Right atrium auricular region (tissue), 2 donors: ENCODE measurements at regions not wholly inside any gene's neighbourhood (a gene's known extent, or its start where the extent isn't known, plus 50 kb on each side); places are given as distances from the start of the nearest gene placed in this dataset.

Experiments
- DNase-seq: peaks from one replicate; pipeline ENCODE4 v3.0.0-alpha.2; 2019; ENCODE audit warnings: low spot score
- H3K27ac ChIP-seq, 2 donors: fragments of 200-600 bp; sonication (generic); 1 replicate in 1 of 2; 2 replicates in 1 of 2; pipeline ENCODE4 v1.5.1; 2016 to 2019
- H3K27me3 ChIP-seq, 2 donors: fragments of 200-600 bp; sonication (generic); one replicate each; pipeline versions ENCODE4 v1.5.1 to v1.6.0; 2017 to 2019
- H3K36me3 ChIP-seq: fragments of 200-600 bp; sonication (generic); one replicate; pipeline ENCODE4 v1.5.1; 2016
- H3K4me1 ChIP-seq, 2 donors: fragments of 200-600 bp; sonication (generic); one replicate each; pipeline versions ENCODE4 v1.5.1 to v1.6.0; 2017 to 2019
- H3K4me3 ChIP-seq, 2 donors: fragments of 200-600 bp; sonication (generic); 1 replicate in 1 of 2; 2 replicates in 1 of 2; pipeline ENCODE4 v1.5.1; 2017 to 2019; ENCODE audit warnings: mild to moderate bottlenecking in 1 of 2, moderate library complexity in 1 of 2
- H3K9me3 ChIP-seq, 2 donors: fragments of 200-600 bp; sonication (generic); one replicate each; pipeline ENCODE4 v1.5.1; 2019
- CTCF ChIP-seq, 2 donors: fragments of 200-600 bp; sonication (generic); IDR thresholded peaks; one replicate each; pipeline ENCODE4 v1.5.1; 2019; ENCODE audit warnings: antibody characterized with exemption in 2 of 2

GRCh38 chr4:123836851-123837595, 440.4 kb downstream of the SPRY1 start:
- H3K4me1 ChIP-seq: peaks cover 0 to 25% of the 10 kb centered on the region in 2 donors

GRCh38 chr4:123838474-123838873, 441.9 kb downstream of the SPRY1 start:
- H3K4me3 ChIP-seq: no peak overlapping the region
- H3K9me3 ChIP-seq: no peaks in the 10 kb centered on the region
- no peaks in the 10 kb centered on the region for H3K27me3 ChIP-seq
- TF ChIP-seq CTCF (IDR thresholded peaks at IDR 0.05): no peak
- DNase-seq: no peak
- no peaks in the 10 kb centered on the region for H3K36me3 ChIP-seq
- H3K4me1 ChIP-seq: peaks cover 0 to 12% of the 10 kb centered on the region in 2 donors
- H3K27ac ChIP-seq: no peak overlapping the region

More at GRCh38 chr4:123836851-123837595, 440.4 kb downstream of the SPRY1 start:
- no peak for DNase-seq
- no peak for TF ChIP-seq CTCF (IDR thresholded peaks at IDR 0.05)
- H3K36me3 ChIP-seq: no peaks in the 10 kb centered on the region
- no peak overlapping the region for H3K4me3 ChIP-seq
- H3K9me3 ChIP-seq: no peaks in the 10 kb centered on the region
- H3K27ac ChIP-seq: peak overlapping the region in 1 of 2 donors; percentile 50
- no peaks in the 10 kb centered on the region for H3K27me3 ChIP-seq

GRCh38 chr4:123840197-123840596, 443.6 kb downstream of the SPRY1 start:
- H3K4me1 ChIP-seq: no peaks in the 10 kb centered on the region
- H3K4me3 ChIP-seq: no peak overlapping the region
- H3K36me3 ChIP-seq: no peaks in the 10 kb centered on the region
- H3K9me3 ChIP-seq: no peaks in the 10 kb centered on the region
- H3K27me3 ChIP-seq: no peaks in the 10 kb centered on the region
- no peak for TF ChIP-seq CTCF (IDR thresholded peaks at IDR 0.05)
- peak overlapping the region in 1 of 2 donors; percentile 18 for H3K27ac ChIP-seq
- no peak for DNase-seq

- H3K27ac ChIP-seq: no peak overlapping the region
- no peaks in the 10 kb centered on the region for H3K36me3 ChIP-seq
- H3K4me1 ChIP-seq: no peaks in the 10 kb centered on the region
- no peak for DNase-seq
- H3K9me3 ChIP-seq: no peaks in the 10 kb centered on the region
- no peak for TF ChIP-seq CTCF (IDR thresholded peaks at IDR 0.05)
- H3K4me3 ChIP-seq: no peak overlapping the region
- H3K27me3 ChIP-seq: no peaks in the 10 kb centered on the region
Observed at GRCh38 chr4:123841447-123842121, 445.0 kb downstream of the SPRY1 start.

- no peaks in the 10 kb centered on the region for H3K9me3 ChIP-seq
- H3K4me3 ChIP-seq: no peak overlapping the region
- no peaks in the 10 kb centered on the region for H3K27me3 ChIP-seq
- no peaks in the 10 kb centered on the region for H3K4me1 ChIP-seq
- DNase-seq: no peak
- no peak for TF ChIP-seq CTCF (IDR thresholded peaks at IDR 0.05)
- H3K27ac ChIP-seq: peak overlapping the region in 1 of 2 donors; percentile 20
- H3K36me3 ChIP-seq: no peaks in the 10 kb centered on the region
Observed at GRCh38 chr4:123843137-123843536, 446.5 kb downstream of the SPRY1 start.
